Right lobe of liver (tissue), 6 donors: ENCODE measurements at regions not wholly inside any gene's neighbourhood (a gene's known extent, or its start where the extent isn't known, plus 50 kb on each side); places are given as distances from the start of the nearest gene placed in this dataset.
"Not testable (repeated sequence)": the region's sequence is repeated elsewhere in the genome, so short reads cannot be mapped to it uniquely, and the experiment has no call there.

Source experiments
- ATAC-seq, 4 donors: fragments of 200-7000 bp; cut with Tn5 transposase; one replicate each; pipeline ENCODE4 v1.9.1; 2020; ENCODE audit warnings: mild to moderate bottlenecking in 4 of 4, moderate library complexity in 4 of 4
- DNase-seq, 3 donors: peaks; one replicate each; pipeline ENCODE4 v3.0.0-alpha.2; 2020
- H3K27ac ChIP-seq, 3 donors: fragments of 200-600 bp; one replicate each; pipeline ENCODE4 v1.8.0; 2022
- H3K27me3 ChIP-seq, 2 donors: fragments of 200-600 bp; one replicate each; pipeline ENCODE4 v1.8.0; 2022
- H3K36me3 ChIP-seq, 4 donors: fragments of 200-600 bp; sonication (generic) in 1 of 4; one replicate each; pipeline versions ENCODE4 v1.5.1 to v1.8.0; 2017 to 2022; ENCODE audit warnings: control low read depth in 1 of 4
- H3K4me1 ChIP-seq, 4 donors: fragments of 200-600 bp; sonication (generic) in 1 of 4; one replicate each; pipeline versions ENCODE4 v1.5.1 to v1.8.0; 2017 to 2022; ENCODE audit warnings: control low read depth in 1 of 4
- H3K4me3 ChIP-seq, 3 donors: fragments of 200-600 bp; one replicate each; pipeline ENCODE4 v1.8.0; 2022
- H3K9me3 ChIP-seq, 4 donors: fragments of 200-600 bp; sonication (generic) in 1 of 4; one replicate each; pipeline versions ENCODE4 v1.5.1 to v1.8.0; 2017 to 2022; ENCODE audit warnings: control low read depth in 1 of 4
- CTCF ChIP-seq, 4 donors: fragments of 200-600 bp in 3 of 4; fragments of 450-650 bp in 1 of 4; IDR thresholded peaks; one replicate each; pipeline versions ENCODE4 v1.5.1 to v1.8.0; 2016 to 2022; ENCODE audit warnings: antibody characterized with exemption in 4 of 4, mild to moderate bottlenecking in 2 of 4
- POLR2A ChIP-seq: fragments of 450-650 bp; IDR thresholded peaks from one replicate; pipeline ENCODE4 v1.6.1; 2017; ENCODE audit warnings: antibody characterized with exemption, mild to moderate bottlenecking
- WGBS: methylation state at CpG from one replicate; pipeline ENCODE4 v1.1.6; 2018; ENCODE audit warnings: low coverage, low lambda C conversion rate; ENCODE audit not compliant: insufficient coverage; ENCODE audit errors: missing lambda C conversion rate; 5-methylcytosine and 5-hydroxymethylcytosine counted together
- intact Hi-C, 2 donors: fragments of 100-400 bp; cut with DNase I; formaldehyde crosslinking; loops; one replicate each; pipeline versions ENCODE4 v1.11.2 to v1.14.1; 2022
- donor health status: DM: no; HTN: yes; CAD: no.
- donor health status: DM: no; HTN: no; CAD: no.
- donor health status: DM: no; HTN: no; CAD: no.
- donor health status: DM: no; HTN: yes; CAD: no.
- donor health status: DM: no; HTN: yes; CAD: no.

DNA sequence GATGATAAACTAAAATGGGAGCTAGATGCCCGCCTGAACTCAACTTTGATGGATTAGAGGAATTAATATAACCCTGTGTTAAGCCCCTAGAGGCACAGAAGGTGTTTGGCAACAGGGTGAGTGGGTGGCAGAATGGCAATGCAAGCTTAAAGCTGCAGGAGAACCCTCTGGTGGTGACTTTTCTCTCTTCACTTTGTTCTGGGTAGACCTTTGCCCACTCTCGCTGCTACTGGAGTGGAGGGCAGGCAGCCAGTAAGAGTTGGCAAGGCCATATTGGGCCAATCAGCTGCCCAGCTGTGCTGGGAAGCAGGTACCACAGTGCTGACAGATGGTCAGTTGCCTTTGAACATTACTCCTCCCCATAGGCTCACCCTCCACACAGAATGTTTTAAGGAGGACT is 468.2 kb downstream of the MMUT start:
- TF ChIP-seq POLR2A (no peak), CTCF (IDR thresholded peaks at IDR 0.05) (no peak)
- DNase-seq: no peak
- intact Hi-C loops: no loop called here

DNA sequence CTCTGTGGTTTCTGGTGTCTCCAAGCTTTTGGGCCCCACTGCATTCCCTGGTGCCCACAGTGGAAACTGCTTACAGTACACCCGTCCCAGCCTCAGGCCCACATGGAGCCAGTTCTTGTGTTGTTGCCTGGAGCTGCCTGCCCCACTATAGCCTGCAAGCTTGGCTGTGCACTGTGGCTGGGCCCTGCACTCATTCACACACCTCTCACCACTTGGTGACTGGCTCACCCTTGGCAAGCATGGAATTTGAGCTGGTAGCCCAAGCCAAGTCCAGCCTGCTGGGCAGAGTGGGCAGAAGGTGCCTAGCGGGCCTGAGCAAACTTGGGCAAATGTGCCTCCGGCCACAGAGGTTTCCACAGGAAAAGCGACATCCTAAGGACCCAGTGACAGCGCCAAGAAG is 472.3 kb downstream of the MMUT start:
- H3K9me3 ChIP-seq: no peaks in the 10 kb centered on the region
- H3K27me3 ChIP-seq: no peaks in the 10 kb centered on the region
- ATAC-seq (peak in 2 of 4 donors; percentile 36 to 53), DNase-seq (no peak)
- TF ChIP-seq POLR2A: no peak
- no peak for TF ChIP-seq CTCF (IDR thresholded peaks at IDR 0.05)
- H3K27ac ChIP-seq: no peak overlapping the region
- WGBS: 80% methylated on average over 3 of the region's 5 CpGs
- H3K4me3 ChIP-seq: no peak overlapping the region
- intact Hi-C loops: no loop called here
- no peaks in the 10 kb centered on the region for H3K4me1 ChIP-seq
- H3K36me3 ChIP-seq: no peaks in the 10 kb centered on the region

More for the DNA sequence above, 468.2 kb downstream of the MMUT start:
- WGBS: 42% methylated on average over 2 of the region's 2 CpGs
- Histone ChIP-seq H3K4me1 (no peaks in the 10 kb centered on the region), H3K27ac (no peak overlapping the region), H3K4me3 (no peak overlapping the region), H3K36me3 (no peaks in the 10 kb centered on the region), H3K27me3 (no peaks in the 10 kb centered on the region), H3K9me3 (no peaks in the 10 kb centered on the region)
- no peak for ATAC-seq

- Histone ChIP-seq H3K36me3 (no peaks in the 10 kb centered on the region), H3K4me3 (no peak overlapping the region), H3K27me3 (no peaks in the 10 kb centered on the region), H3K27ac (no peak overlapping the region), H3K9me3 (no peaks in the 10 kb centered on the region), H3K4me1 (no peaks in the 10 kb centered on the region)
- ATAC-seq (no peak), DNase-seq (no peak)
- intact Hi-C loops: no loop called here
- WGBS: 56% methylated on average over 4 of the region's 4 CpGs
- TF ChIP-seq POLR2A (no peak), CTCF (IDR thresholded peaks at IDR 0.05) (no peak)
Measured at GRCh38 chr6:48986845-48987244, 476.2 kb downstream of the MMUT start.

DNA sequence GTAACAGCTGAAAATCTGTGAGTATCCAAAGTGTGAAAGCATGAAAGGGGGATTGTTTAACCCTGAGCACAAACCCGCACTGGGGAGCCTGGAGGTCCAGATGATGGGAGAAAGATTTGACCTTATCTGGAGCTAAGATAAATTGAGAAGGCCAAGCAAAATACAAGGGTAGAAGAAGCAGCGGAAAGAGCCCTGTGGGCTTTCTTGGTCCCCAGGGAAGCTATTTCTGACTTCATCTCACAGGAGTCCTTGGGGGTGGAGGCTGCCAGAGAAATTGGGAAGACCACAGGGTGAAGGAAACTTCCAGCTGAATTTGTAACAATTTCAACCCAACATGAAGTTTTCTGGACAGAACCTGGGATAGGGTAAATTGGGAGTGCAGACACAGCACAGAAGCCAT is 476.9 kb downstream of the MMUT start:
- no peaks in the 10 kb centered on the region for H3K36me3 ChIP-seq
- H3K27ac ChIP-seq: no peak overlapping the region
- no peak overlapping the region for H3K4me3 ChIP-seq
- H3K27me3 ChIP-seq: no peaks in the 10 kb centered on the region
- intact Hi-C loops: no loop called here
- no peak for ATAC-seq
- TF ChIP-seq CTCF (IDR thresholded peaks at IDR 0.05): no peak
- no peak for TF ChIP-seq POLR2A
- H3K4me1 ChIP-seq: no peaks in the 10 kb centered on the region
- WGBS: 67% methylated on average over 2 of the region's 2 CpGs
- no peaks in the 10 kb centered on the region for H3K9me3 ChIP-seq
- DNase-seq: no peak

DNA sequence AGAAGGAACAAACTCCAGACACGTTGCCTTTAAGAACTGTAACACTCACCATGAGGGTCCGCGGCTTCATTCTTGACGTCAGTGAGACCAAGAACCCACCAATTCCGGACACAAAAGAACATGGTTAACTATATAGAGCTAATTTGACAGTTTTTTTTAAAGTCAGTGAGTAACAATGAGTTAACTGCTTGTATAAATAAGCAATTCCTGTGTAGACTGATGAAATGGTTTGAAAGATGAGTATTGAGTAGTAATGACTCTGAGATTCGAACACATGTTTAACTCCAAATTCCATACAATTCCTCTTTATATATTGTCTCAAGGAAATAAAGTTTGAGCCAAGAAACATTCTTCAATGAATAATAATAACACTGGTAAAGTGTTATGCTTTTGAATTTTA is 478.0 kb downstream of the MMUT start:
- Histone ChIP-seq H3K4me1 (no peaks in the 10 kb centered on the region), H3K4me3 (no peak overlapping the region), H3K9me3 (no peaks in the 10 kb centered on the region), H3K27me3 (no peaks in the 10 kb centered on the region), H3K27ac (no peak overlapping the region), H3K36me3 (no peaks in the 10 kb centered on the region)
- ATAC-seq: no peak
- 57% methylated on average over 6 of the region's 6 CpGs for WGBS
- no peak for DNase-seq
- TF ChIP-seq CTCF (IDR thresholded peaks at IDR 0.05): no peak
- TF ChIP-seq POLR2A: no peak
- intact Hi-C loops: no loop called here

- 76% methylated on average over 6 of the region's 20 CpGs for WGBS
- H3K27ac ChIP-seq, DNase-seq, H3K4me3 ChIP-seq, intact Hi-C loops, H3K36me3 ChIP-seq, H3K9me3 ChIP-seq, ATAC-seq, H3K4me1 ChIP-seq, H3K27me3 ChIP-seq: not testable (repeated sequence)
Measured at GRCh38 chr6:48983968-48984367, 479.1 kb downstream of the MMUT start.
